Spleen (tissue), 11 donors: ENCODE measurements at regions not wholly inside any gene's neighbourhood (a gene's known extent, or its start where the extent isn't known, plus 50 kb on each side); places are given as distances from the start of the nearest gene placed in this dataset.
"Not testable (repeated sequence)": the region's sequence is repeated elsewhere in the genome, so short reads cannot be mapped to it uniquely, and the experiment has no call there.

Experiments used
- DNase-seq: peaks from one replicate; pipeline ENCODE4 v3.0.0-alpha.2; 2020
- H3K27ac ChIP-seq, 8 donors: fragments of 200-600 bp; sonication (generic) in 7 of 8; 1 replicate in 4 of 8; 2 replicates in 4 of 8; pipeline versions ENCODE4 v1.5.0 to v1.8.0; 2016 to 2021; ENCODE audit warnings: inconsistent platforms in 4 of 8, mild to moderate bottlenecking in 4 of 8, moderate library complexity in 1 of 8
- H3K27me3 ChIP-seq, 7 donors: fragments of 200-600 bp; sonication (generic) in 6 of 7; replicated peaks in 1 of 7; 1 replicate in 4 of 7; 2 replicates in 3 of 7; pipeline versions ENCODE4 v1.5.0 to v1.8.0; 2016 to 2021; ENCODE audit warnings: inconsistent platforms in 3 of 7, mild to moderate bottlenecking in 1 of 7
- H3K36me3 ChIP-seq, 6 donors: fragments of 200-600 bp; sonication (generic) in 5 of 6; 1 replicate in 4 of 6; 2 replicates in 2 of 6; pipeline versions ENCODE4 v1.5.0 to v1.8.0; 2016 to 2021; ENCODE audit warnings: inconsistent platforms in 2 of 6
- H3K4me1 ChIP-seq, 6 donors: fragments of 200-600 bp; sonication (generic) in 5 of 6; 1 replicate in 3 of 6; 2 replicates in 3 of 6; pipeline versions ENCODE4 v1.5.0 to v1.8.0; 2016 to 2021; ENCODE audit warnings: inconsistent platforms in 3 of 6
- H3K4me3 ChIP-seq, 8 donors: fragments of 200-600 bp; sonication (generic) in 7 of 8; 1 replicate in 4 of 8; 2 replicates in 4 of 8; pipeline versions ENCODE4 v1.5.0 to v1.8.0; 2016 to 2021; ENCODE audit warnings: inconsistent platforms in 4 of 8, mild to moderate bottlenecking in 4 of 8, moderate library complexity in 2 of 8
- H3K9me3 ChIP-seq, 8 donors: fragments of 200-600 bp; sonication (generic) in 7 of 8; 1 replicate in 4 of 8; 2 replicates in 4 of 8; pipeline versions ENCODE4 v1.5.0 to v1.8.0; 2016 to 2021; ENCODE audit warnings: inconsistent platforms in 4 of 8
- POLR2A ChIP-seq, 3 donors: fragments of 450-650 bp; IDR thresholded peaks; one replicate each; pipeline ENCODE4 v1.5.1; 2017; ENCODE audit warnings: antibody characterized with exemption in 3 of 3, mild to moderate bottlenecking in 1 of 3
- POLR2AphosphoS5 ChIP-seq, 3 donors: sonication (generic); formaldehyde crosslinking; IDR thresholded peaks; one replicate each; pipeline ENCODE4 v1.5.1; 2017; ENCODE audit warnings: antibody characterized with exemption in 3 of 3
- WGBS, 5 donors: extraction: QIAGEN DNeasy Blood & Tissue Kit in 3 of 5; methylation state at CpG; one replicate each; pipeline versions ENCODE4 v1.1.5 to v1.1.7; 2013 to 2018; 5-methylcytosine and 5-hydroxymethylcytosine counted together
- intact Hi-C: fragments of 100-400 bp; cut with DNase I; formaldehyde crosslinking; loops from one replicate; pipeline ENCODE4 v1.15.0; 2023; ENCODE audit warnings: low total_unique reads
- TF ChIP-seq, protein P1 (sequence below), 11 experiments: fragments of 200-600 bp in 7 of 11; fragments of 450-650 bp in 4 of 11; sonication (generic) in 4 of 11; IDR thresholded peaks in 8 of 11; conservative IDR thresholded peaks in 3 of 11; 1 replicate in 7 of 11; 2 replicates in 4 of 11; pipeline versions ENCODE4 v1.4.0 to v1.8.0; 2016 to 2021; ENCODE audit warnings: antibody characterized with exemption in 11 of 11, inconsistent platforms in 4 of 11, mild to moderate bottlenecking in 1 of 11
- donor health status: healthy with polysubstance abuse.
- donor health status: DM: no; HTN: no; CAD: no; lungs with moderate emphysema.
- donor health status: DM: no; HTN: no; CAD: no.
- donor health status: Bipolar disorder and iron deficiency.
- donor health status: healthy.
- donor health status: DM: no; HTN: no; CAD: no.
- donor health status: DM: yes; HTN: yes; CAD: no.

DNA sequence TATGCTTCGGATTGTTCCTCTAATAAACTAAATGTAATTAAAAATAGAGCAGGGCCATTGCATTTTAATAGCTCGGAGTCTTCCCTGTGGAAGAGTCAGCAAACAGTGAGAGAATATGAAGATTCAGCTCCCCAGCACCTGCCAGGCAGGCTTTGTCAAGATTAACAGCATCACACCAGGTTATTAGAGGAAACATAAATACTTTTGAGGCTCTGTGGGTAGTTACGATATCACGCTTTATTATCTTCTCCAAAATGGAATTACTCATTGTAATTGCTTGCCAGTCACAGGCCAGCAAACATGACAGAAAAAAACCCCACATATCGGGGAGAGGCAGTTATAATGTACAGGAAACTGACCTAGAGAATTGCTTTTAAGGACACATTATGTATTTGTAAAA, 303.9 kb downstream of the CPS1 start:
- WGBS, 5 donors = 73 to 78% (median 76%) methylated on average over 5 of the region's 5 CpGs
- Histone ChIP-seq H3K4me1 (no peaks in the 10 kb centered on the region), H3K27ac (no peak overlapping the region), H3K4me3 (no peak overlapping the region), H3K27me3 (no peaks in the 10 kb centered on the region), H3K36me3 (no peaks in the 10 kb centered on the region), H3K9me3 (no peaks in the 10 kb centered on the region)
- DNase-seq = no peak
- no peak for TF ChIP-seq POLR2A (IDR thresholded peaks at IDR 0.05)
- TF ChIP-seq POLR2AphosphoS5 (IDR thresholded peaks at IDR 0.05) = no peak
- TF ChIP-seq, protein P1, sequence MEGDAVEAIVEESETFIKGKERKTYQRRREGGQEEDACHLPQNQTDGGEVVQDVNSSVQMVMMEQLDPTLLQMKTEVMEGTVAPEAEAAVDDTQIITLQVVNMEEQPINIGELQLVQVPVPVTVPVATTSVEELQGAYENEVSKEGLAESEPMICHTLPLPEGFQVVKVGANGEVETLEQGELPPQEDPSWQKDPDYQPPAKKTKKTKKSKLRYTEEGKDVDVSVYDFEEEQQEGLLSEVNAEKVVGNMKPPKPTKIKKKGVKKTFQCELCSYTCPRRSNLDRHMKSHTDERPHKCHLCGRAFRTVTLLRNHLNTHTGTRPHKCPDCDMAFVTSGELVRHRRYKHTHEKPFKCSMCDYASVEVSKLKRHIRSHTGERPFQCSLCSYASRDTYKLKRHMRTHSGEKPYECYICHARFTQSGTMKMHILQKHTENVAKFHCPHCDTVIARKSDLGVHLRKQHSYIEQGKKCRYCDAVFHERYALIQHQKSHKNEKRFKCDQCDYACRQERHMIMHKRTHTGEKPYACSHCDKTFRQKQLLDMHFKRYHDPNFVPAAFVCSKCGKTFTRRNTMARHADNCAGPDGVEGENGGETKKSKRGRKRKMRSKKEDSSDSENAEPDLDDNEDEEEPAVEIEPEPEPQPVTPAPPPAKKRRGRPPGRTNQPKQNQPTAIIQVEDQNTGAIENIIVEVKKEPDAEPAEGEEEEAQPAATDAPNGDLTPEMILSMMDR (IDR thresholded peaks at IDR 0.05 in 8 of 11, conservative IDR thresholded peaks at IDR 0.05 in 3 of 11) = no peak
- intact Hi-C loops = no loop called here

DNA sequence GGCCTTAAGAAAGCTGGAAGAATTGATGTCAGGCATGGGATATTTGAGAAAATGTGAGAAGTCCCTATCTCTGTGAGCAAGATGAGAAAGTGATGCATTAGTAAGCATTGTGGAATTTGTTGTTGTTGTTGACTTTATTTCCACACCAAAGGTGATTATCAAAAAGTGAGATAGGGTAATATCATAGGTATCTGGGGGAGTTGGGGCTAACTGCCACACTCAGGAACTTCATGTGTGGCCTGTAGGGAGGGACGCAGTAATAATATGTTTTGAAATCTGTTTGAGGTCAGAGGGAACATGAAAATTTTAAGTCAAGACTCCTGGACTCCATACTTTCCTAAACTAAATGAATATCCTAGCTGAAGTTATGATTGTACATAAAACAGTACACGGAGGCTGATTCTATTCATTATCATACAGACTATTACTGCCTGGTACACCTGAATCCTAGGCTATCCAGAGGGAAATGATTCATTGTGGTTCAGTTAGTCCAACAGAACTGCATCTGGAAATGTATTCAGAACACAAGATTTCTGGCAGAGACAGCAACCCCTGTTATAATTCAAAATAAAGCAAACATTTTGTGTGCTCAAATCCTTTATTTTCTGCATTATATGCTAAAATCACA, 304.8 kb downstream of the CPS1 start:
- no peak overlapping the region for H3K27ac ChIP-seq
- H3K4me3 ChIP-seq = no peak overlapping the region
- H3K9me3 ChIP-seq = no peaks in the 10 kb centered on the region
- H3K36me3 ChIP-seq = no peaks in the 10 kb centered on the region
- H3K4me1 ChIP-seq = no peaks in the 10 kb centered on the region
- intact Hi-C loops = no loop called here
- 85 to 94% (median 86%) methylated on average over 2 of the region's 2 CpGs for WGBS, 5 donors
- TF ChIP-seq POLR2AphosphoS5 (IDR thresholded peaks at IDR 0.05) = no peak
- TF ChIP-seq, protein P1 (IDR thresholded peaks at IDR 0.05 in 8 of 11, conservative IDR thresholded peaks at IDR 0.05 in 3 of 11) = no peak
- no peak for TF ChIP-seq POLR2A (IDR thresholded peaks at IDR 0.05)
- H3K27me3 ChIP-seq = no peaks in the 10 kb centered on the region
- DNase-seq = no peak

DNA sequence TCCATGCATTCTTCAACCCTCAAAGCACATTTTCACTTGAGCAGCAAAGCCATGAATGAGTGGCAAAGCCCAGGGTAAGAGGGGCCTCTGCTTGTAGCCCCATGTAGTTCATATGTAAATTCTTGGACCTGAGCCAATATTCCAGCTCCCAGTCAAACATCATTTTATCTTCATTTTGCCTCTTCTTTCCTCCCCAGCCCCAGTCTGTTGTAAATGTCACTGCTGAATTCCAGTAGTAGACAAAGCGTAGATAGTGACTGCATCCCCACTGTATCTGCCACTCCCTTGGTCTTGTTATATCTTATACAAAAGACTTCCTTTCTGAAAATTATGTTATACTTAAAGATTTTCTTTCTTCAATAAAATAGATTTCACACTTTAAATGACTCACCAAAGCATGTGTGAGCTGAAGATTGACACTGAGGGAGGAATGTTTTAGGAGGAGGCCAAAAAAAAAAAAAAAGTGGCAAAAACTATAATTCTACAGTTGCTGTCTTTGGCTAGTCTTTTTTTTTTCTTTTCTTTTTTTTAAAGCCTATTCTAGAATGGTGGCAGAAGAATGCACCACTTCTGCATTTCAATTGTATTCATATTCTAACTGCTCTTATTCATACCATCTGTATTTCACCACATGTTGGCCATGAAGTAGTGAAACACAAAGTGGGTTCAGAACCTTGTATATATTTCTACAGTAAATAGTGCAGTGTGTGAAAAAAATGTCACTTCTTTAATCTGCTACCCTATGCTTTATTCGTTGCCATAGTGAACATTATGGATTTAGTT, 306.1 kb downstream of the CPS1 start:
- H3K9me3 ChIP-seq = no peaks in the 10 kb centered on the region
- H3K4me3 ChIP-seq = no peak overlapping the region
- H3K27ac ChIP-seq = no peak overlapping the region
- intact Hi-C loops = no loop called here
- no peaks in the 10 kb centered on the region for H3K36me3 ChIP-seq
- 69 to 73% (median 70%) methylated on average over 2 of the region's 2 CpGs for WGBS, 5 donors
- no peak for DNase-seq
- H3K4me1 ChIP-seq = no peaks in the 10 kb centered on the region
- TF ChIP-seq, protein P1 (IDR thresholded peaks at IDR 0.05 in 8 of 11, conservative IDR thresholded peaks at IDR 0.05 in 3 of 11) = no peak
- TF ChIP-seq POLR2AphosphoS5 (IDR thresholded peaks at IDR 0.05) = no peak
- TF ChIP-seq POLR2A (IDR thresholded peaks at IDR 0.05) = no peak
- no peaks in the 10 kb centered on the region for H3K27me3 ChIP-seq

DNA sequence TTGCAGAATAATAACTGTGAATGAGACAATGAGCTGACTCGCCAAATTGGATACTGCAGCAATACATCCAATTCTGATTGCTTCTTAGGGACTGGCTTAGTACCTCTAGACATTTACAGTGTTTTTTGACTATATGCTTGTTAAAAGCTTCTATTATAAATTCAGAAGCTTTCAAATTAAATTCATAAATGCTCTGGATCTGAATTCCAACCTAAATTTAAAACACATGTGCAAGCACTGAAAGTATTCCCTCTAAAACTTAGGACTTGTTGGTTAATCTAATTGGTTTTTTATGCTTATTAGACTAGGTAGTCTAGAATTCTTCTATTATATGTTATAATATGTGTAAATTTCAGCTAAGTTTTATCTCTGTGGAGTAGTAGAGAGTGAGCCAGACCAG, 306.9 kb downstream of the CPS1 start:
- no peaks in the 10 kb centered on the region for H3K9me3 ChIP-seq
- no peaks in the 10 kb centered on the region for H3K4me1 ChIP-seq
- H3K27ac ChIP-seq = no peak overlapping the region
- intact Hi-C loops = no loop called here
- H3K36me3 ChIP-seq = no peaks in the 10 kb centered on the region
- no peak overlapping the region for H3K4me3 ChIP-seq
- H3K27me3 ChIP-seq = no peaks in the 10 kb centered on the region
- TF ChIP-seq POLR2AphosphoS5 (IDR thresholded peaks at IDR 0.05) = no peak
- TF ChIP-seq, protein P1 (IDR thresholded peaks at IDR 0.05 in 8 of 11, conservative IDR thresholded peaks at IDR 0.05 in 3 of 11) = no peak
- TF ChIP-seq POLR2A (IDR thresholded peaks at IDR 0.05) = no peak
- WGBS, 5 donors = 60 to 82% (median 74%) methylated on average over 1 of the region's 1 CpG
- DNase-seq = no peak

DNA sequence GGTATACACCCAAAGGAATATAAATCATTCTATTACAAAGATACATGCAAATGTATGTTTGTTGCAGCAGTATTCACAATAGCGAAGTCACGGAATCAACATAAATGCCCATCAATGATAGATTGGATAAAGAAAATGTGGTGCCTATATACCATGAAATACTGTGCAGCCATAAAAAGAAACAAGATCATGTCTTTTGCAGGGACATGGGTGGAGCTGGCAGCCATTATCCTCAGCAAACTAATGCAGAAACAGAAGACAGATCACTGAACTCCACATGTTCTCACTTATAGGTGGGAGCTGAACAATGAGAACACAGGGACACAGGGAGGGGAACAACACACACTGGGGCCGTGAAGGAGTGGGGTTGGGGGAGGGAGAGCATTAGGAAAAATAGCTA, 315.2 kb downstream of the CPS1 start:
- 83 to 96% (median 87%) methylated on average over 3 of the region's 3 CpGs for WGBS, 5 donors
- H3K27ac ChIP-seq, DNase-seq, H3K36me3 ChIP-seq, H3K4me3 ChIP-seq, H3K9me3 ChIP-seq, intact Hi-C loops, H3K27me3 ChIP-seq, H3K4me1 ChIP-seq: not testable (repeated sequence)
